NCI-H524 (cell line): ENCODE measurements at regions not wholly inside any gene's neighbourhood (a gene's known extent, or its start where the extent isn't known, plus 50 kb on each side); places are given as distances from the start of the nearest gene placed in this dataset.
"Not testable (repeated sequence)": the region's sequence is repeated elsewhere in the genome, so short reads cannot be mapped to it uniquely, and the experiment has no call there.

Experiments
- DNase-seq, 2 experiments: peaks; one replicate each; lab custom pipeline; 2025; lab: John Stamatoyannopoulos, UW

DNA sequence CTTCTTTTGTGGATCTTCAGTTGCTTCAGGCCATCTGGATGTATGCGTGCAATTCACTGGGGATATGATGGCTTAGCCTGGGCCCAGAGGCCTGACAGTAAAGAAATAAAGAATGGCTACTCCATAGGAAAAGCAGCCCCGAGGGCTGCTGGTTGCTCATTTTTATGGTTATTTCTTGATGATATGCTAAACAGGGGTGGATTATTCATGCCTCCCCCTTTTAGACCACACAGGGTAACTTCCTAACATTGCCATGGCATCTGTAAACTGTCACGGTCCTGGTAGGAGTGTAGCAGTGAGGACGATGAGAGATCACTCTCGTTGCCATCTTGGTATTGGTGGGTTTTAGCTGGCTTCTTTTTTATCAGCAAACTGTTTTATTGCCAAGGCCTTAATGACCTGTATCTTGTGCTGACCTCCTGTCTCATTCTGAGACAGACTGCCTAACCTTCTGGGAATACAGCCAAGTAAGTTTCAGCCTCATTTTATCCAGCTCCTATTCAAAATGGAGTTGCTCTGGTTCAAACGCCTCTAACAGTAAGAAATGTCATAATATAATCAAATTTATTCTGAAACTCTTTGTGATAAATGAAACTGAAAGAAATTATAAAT is 60.5 kb downstream of the DSEL start:
- no peak for DNase-seq

DNA sequence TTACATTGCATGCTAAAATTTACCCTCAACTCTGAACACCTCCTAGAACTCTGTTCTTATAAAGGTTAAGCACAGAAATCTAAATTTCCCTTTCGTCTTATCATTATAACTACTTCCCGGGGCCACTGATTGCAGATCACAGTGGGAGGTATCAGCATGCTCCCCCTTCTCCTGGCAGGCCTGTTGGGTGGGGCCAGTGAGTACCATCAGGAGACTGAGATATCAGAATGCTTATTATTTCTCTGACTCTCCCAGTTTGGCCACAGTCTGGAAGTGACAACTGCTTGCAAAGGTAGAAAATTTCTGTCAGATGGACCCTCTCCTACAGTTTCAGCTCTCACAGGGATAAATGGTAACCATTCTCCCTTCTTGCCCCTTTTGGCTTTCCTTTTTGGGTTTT is 62.6 kb downstream of the DSEL start:
- no peak for DNase-seq

DNA sequence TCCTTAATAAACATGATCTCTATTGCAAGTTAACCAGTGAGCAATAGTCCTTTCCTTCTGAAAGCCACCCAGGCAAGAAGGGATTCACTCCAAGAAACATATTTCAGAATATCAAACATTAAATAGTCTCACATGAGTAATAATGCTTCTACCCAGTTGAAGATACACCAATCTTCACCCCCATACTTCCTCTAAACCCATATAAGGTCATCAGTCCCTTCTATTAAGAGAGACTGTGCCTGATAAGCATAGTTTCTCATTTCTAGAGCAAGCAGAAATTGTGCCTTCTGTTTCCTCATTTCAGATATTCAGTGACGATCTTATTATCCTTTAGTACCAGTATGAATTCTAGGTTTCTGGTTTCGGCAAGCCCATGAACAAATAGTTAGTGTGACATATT is 64.6 kb downstream of the DSEL start:
- no peak for DNase-seq

DNA sequence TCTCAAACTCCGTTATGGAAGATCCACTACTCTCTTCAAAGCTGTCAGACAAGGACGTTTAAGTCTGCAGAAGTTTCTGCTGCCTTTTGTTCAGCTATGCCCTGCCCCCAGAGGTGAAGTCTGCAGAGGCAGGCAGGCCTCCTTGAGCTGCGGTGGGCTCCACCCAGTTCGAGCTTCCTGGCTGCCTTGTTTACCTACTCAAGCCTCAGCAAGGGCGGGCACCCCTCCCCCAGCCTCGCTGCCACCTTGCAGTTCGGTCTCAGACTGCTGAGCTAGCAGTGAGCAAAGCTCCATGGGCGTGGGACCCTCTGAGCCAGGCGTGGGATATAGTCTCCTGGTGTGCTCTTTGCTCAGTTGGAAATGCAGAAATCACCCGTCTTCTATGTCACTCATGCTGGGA is 65.4 kb downstream of the DSEL start:
- DNase-seq = not testable (repeated sequence)

DNA sequence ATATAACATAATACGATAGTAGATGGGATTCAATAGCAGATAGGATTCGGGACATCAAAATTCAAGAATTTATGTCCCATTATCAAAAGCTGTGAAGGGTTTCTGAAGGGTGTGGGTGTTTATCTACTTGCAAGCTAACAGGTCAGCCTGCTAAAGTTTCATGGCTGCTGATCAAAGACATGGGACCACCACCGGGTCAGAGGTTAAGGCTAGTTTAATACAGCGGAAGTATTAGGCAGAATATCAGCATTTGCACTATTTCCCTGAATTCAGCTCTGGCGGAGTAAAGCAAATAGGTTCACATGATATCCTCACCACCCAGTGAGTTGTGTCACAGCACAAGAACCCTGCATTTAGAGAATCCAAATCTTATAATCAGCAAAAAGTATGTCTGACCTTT is 82.5 kb downstream of the DSEL start:
- DNase-seq = no peak

DNA sequence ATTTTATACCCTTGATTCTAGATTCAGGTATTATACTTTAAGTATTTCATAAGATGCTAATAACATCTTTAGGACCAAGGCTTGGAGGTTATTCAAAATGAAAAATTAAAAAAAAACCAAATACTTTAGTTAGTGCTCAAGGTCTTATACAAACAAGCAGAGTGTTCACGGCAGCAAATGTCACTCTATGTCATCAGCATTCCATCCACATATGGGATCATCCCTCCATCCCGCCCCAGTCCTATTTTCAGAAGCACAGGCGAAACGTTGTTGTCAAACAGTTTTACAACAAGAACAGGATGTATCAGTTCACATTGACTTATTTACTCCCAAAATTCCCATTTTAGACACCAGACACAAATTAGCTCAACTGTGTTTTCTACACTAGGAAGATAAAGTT is 83.7 kb downstream of the DSEL start:
- no peak for DNase-seq

DNA sequence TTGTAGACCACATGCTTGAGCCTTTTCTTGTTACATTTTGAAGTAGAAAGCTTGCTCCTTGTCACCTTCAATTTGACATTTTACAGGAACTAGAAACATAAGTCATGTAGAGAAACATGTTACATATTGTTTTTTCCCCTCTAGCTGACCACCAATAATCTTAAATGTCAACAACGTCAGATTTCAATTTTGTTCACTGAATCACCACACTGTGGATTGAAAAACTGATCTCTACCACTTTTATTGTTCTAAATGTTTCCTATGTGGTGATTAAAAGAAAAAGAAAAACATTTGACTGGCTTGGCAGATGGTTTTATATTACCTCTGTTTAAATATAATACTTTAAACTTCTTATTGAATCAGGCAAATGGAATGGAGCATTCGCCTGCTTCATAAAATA is 87.7 kb downstream of the DSEL start:
- no peak for DNase-seq

DNA sequence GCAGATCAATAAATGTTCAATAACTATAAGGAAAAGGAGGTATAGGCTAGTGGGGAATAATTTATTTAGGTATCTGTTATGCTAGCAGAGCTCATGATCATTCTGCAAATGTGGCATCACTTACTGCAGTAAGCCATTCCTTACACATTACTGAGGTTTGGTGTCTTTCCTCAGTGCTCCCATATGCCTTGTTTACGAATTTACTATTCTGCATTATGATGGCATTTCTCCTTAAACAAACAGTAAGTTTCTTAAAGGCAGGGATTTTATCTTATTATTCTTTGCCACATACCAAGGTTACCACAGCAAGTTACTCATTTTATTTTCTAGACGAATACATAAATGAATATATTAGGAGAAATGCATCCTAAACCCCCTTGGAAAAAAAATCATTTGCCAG is 88.4 kb downstream of the DSEL start:
- DNase-seq = no peak

DNA sequence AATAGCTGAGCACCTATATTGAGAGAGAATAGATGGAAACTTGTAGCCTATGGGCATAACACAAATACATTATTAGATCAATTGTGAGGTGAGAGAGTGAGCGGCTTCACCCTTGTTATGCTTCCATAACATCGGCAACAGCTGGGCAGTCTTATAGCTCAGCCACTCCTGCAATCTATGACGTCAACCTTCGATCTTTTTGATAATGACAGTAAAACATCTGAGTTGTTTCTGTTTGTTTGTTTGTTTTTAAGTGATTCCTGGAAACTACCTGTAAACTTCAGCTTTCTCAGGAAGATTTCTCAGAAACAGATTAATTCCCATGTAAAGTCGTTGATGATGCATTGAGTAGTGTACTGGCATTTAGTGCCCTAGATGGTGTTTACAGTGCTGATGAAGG is 90.0 kb downstream of the DSEL start:
- DNase-seq = no peak

DNA sequence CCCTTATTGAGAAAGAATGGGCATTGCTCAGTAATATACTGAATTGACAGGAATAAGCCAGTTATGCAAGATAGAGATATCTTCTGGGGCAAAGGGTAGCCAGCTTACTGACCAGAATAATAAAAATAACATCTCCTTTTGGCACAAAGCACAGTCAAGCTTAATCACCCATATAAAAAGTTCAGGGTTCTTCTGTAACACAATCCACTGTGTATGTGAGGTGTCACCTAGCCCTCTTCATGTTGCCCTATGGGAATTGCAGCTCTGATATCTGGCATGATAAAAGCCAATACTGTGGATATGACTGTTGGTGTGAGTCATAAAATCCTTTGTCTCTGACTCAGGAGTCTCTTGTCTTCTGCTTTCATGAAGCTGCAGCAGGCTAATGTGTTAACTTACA is 90.8 kb downstream of the DSEL start:
- no peak for DNase-seq

DNA sequence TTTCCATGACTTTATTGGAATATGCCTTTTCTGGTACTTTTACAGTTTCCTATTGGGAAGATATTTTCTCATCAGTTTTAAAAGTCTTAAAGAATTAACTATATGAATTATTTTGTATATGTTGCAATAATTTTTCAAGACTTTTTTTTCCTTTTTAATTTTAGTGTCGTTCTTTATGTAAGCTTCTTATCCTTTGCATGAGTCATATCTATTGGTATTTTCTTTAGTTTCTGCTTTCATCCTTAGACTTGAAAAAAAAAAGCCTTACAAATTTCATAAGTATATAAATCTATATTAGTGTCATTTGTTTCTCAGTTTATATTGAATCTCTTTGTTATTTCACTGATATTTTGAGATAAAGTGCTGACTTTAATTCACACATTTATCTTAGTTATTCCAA is 94.9 kb downstream of the DSEL start:
- no peak for DNase-seq

DNA sequence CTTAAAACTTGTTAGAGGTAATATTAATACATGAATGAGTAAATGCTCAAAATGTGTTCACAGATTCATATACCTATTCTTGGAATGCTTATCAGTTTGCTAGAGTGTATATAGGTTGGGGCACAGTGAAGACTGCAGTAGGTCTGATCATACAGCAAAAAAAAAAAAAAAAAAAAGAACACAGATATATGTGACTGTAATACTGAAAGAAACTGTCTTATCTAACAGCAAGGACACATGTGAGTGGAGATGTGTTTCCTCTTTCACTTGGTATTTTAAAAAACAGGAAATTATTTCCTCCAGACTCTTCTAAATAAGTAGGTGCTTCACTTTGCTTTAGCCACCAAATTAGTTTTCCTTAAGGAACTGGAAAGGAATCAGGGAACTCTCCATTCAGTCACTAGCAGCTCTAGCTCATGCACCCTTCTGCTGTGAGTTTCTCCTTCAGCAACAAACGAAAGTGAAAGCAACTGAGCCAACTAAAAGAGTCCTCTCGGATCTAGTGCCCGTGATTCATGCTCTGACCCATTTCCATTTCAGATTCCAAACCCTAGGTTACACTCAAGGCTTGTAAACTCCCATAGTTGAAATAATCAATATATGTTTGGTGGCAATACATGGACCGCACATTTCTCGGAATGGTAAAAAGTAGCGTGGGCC is 98.5 kb downstream of the DSEL start:
- no peak for DNase-seq

DNA sequence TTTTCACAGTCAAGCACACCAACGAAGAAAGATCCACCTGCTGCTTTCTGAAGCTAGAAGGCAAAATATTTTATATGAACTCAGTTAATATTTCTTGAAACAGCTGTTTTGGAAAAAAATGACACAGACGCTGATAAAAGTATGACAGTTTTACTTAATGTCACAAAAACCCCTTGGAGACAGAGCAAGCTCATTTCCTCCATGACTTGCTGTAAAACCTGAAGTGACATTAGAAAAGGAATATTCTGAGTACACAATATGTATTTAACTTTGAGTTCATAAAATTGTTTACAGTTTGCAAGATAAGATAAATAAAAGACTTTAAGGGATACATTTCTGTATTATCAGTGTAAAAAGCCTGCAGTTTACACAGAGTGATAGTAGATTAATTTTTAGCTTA is 105.4 kb downstream of the DSEL start:
- no peak for DNase-seq

DNA sequence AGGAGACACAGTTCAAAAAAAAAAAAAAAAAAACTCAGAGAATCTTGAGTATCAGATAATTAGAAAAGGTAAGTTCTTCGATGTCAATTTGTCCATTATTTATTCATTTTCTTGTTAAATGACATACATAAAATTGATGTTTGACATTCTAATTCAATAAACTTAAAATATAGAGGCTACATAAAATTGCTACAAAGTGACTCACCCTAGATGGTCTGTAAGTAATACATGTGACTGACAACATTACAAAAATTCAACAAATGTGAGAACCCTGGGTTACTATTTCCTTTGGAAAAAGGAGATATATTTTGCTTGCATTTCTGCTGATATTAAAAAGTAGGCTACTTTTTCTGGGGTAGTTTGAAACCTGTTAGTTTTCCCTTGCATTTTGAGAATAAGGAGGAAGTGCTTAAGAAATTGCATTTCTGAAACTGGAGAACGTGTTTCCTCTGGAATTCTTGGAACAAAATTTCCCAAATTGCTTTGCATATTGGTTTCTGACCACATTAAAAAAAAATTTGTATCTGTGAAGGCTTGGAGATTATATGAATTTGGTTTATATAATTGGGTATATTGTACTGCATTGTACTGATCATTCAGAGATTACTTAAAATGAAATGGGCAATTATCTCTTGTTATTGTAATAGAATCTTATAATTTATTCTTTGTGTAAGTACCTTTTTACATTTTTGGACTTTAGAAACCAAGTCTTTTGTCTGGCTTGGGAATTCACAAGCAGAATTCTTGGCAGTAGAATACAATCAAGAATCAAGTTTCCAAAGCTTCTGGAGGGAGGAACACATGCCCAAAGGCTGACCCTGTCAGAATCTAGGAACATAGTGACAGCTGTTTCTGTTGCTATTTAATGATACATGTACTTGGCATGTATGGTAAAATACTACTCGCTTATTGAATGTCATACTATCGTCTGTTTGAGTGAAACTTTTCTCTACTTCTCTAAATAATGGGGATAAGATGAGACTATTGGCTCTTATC is 106.1 kb downstream of the DSEL start:
- no peak for DNase-seq

DNA sequence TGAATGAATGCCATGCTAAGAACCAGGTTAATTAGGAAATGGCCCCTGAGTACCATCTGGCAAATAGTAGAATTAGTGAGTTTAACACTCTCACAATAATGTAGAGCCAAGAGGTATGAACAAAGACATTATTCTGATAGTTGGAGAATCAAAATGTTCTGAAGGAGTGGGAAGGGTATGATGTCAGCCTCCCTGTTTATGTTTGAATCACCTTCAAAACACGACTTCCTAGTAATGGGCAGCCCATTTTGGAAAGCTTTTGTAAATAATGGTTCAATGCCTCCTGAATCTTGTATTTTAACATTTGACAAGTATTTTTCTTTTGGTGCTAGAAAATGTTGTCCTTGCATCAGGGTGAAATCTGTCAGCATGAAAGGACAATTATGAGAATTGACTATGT is 108.3 kb downstream of the DSEL start:
- no peak for DNase-seq

DNA sequence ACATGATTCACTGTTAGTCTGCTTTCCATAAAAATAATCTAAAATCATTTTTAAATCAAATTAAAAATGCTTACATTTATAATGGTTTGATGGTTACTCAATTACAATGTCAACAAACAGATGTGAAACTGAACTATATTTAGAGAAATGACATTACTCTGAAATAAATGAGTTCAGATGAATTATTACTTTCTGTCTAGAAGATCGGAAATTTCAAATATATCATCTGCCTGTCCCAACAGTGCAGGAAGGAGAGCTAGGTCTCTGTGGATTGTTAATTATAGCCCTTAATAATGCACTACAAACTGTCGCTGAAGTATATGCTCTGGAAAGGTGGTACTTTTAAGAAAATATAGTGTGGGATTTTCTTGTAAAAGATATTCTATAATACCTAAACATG is 109.8 kb downstream of the DSEL start:
- DNase-seq = no peak

DNA sequence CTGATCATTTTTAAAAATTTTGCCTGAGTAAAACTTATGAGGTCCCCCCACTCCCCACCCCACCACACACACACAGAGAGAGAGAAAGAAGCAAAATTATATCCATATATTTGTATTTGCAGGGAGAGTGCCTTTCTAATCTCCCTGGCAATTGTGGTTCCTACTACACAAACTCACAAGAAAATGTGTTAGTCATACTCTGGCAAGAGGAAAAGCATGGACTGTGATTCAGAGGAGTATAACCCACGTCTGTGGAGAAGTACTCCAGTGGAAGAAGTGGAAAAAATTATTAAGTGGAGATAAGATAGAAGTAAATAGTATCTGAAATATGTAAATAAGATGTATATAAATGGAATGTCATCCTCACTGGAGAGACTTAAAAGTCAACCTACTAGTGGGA is 114.0 kb downstream of the DSEL start:
- no peak for DNase-seq

DNA sequence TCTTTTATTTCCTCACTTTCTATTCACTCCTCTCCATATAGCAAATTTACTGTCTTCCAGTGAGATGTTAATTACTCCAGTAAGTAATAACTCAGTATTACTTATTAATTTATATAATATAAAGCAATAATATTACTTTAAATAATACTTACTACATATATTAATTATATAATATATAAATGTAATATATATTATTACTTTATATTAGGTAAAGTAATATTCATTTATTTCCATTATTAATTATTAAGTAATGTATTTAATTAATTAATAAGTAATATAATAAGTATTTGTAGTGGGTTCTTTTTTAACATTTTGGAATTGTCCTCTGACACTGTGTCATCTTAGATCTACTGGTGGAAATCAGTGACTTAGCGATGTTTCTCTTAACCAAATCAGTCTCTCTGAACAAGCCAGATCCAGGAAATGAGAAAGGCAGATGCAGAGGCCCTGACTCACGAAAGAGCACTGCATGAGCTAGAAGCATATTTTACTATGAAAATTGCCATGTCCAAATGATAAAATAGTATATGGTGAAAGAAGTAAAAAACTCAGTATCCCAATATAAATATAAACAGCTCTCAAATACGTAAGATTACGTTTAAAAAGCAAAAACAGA is 115.9 kb downstream of the DSEL start:
- no peak for DNase-seq

DNA sequence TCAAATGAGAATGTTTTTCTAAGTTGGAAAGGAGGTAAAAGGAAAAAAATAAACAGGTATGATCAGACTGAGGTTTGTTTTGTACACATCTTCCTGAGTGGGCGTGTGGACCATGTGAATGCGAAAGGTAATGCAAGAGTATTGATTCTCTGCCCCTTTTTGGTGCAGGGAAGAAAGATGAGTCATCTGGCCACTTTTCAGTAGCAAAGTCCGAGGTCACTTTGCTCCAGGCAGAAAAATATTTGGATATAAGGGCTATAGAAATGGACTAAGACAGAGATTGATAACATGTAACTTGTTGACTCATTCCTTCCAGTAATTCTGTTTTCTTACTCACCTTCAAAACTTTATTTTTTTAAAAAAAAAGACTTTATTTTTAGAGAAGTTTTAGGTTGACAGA is 130.5 kb downstream of the DSEL start:
- no peak for DNase-seq

DNA sequence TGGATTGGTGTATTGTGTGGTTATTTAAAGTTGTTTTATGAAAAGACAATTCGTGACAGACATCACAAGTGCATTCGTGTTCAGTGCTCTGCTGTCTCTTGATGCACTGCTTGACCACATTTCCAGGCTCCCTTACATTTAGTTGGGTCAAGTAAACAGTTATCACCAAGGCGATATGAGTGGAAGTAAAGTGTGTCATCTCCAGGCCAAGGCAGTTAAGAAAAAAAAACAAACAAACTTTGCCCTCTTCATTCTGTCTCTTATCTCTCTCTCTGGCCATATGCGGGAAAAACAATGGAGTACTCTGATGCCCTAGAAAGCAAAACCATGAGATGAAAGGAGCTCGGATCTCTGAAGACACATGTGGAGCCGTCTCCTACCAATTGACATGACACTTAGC is 131.1 kb downstream of the DSEL start:
- DNase-seq = no peak

DNA sequence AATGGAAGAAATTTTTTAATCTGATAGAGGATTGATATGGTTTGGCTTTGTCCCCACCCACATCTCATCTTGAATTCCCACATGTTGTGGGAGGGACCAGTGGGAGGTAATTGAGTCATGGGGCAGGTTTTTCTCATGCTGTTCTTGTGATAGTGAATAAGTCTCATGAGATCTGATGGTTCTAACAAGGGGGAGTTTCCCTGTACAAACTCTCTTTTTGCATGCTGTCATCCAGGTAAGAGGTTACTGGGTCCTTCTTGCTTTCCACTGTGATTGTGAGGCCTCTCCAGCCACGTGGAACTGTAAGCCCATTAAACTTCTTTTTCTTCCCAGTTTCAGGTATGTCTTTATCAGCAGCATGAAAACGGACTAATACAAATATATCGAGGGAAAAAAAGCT is 132.5 kb downstream of the DSEL start:
- not testable (repeated sequence) for DNase-seq

DNA sequence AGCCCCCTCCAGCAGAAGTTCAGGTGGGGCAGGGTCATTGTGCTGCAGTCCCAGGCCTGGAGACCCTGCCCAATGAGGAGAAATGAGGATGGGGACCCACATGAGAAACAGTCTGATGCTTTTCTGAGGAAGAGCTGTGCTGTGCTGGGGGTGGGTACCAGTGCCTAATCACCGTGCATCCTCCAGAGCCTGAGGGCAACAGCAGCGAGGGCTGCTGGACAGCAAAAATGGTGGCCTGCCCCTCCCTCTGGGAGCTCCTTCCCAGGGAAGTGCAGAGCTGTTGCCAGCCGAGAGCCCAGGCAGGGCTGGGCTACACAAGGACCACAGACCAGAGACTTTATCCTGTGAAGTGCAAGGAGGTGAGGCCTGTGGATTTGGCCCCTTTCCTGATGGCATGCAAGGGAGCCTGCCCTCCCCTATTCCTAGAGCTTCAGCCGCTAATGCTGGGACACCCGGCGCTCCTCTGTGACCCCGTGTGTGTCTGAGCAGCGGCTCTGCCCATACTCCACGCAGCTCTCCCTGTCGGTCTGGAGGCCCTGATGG is 134.8 kb downstream of the DSEL start:
- DNase-seq = no peak
